HG03520 (cell line): ENCODE measurements at regions not wholly inside any gene's neighbourhood (a gene's known extent, or its start where the extent isn't known, plus 50 kb on each side); places are given as distances from the start of the nearest gene placed in this dataset.
"Not testable (repeated sequence)": the region's sequence is repeated elsewhere in the genome, so short reads cannot be mapped to it uniquely, and the experiment has no call there.

Experiments
- ATAC-seq: cut with Tn5 transposase; IDR thresholded peaks from one replicate; pipeline ENCODE4 v1.9.1; 2021; ENCODE audit warnings: mild to moderate bottlenecking, moderate library complexity; ENCODE audit not compliant: unreplicated experiment

GRCh38 chr2:176947754-176948153 is 264.8 kb upstream of the HNRNPA3 start:
- ATAC-seq: no peak

DNA sequence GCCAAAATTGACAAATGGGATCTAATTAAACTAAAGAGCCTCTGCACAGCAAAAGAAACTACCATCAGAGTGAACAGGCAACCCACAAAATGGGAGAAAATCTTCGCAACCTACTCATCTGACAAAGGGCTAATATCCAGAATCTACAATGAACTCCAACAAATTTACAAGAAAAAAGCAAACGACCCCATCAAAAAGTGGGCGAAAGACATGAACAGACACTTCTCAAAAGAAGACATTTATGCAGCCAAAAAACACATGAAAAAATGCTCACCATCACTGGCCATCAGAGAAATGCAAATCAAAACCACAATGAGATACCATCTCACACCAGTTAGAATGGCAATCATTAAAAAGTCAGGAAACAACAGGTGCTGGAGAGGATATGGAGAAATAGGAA is 261.4 kb upstream of the HNRNPA3 start:
- not testable (repeated sequence) for ATAC-seq

DNA sequence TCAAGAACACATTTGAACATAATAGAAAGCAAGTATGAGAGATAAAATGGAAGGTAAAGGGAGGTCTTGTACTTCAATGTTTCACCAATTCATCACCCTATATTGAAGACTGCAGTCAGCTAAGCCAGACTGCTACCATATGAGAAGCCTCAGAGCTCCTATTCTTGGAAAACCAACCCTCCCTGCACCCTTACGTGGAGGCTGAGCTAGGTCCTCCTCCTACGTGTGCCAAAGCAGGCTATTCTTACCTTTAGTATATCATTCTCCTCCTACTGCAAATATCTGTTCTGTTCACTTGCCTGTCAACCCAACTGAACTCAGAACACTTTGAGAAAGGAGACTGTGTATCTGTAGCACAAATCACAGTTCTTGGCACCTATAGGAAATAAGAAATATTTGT is 255.8 kb upstream of the HNRNPA3 start:
- no peak for ATAC-seq

GRCh38 chr2:176959614-176960013 is 253.0 kb upstream of the HNRNPA3 start:
- no peak for ATAC-seq

- no peak for ATAC-seq
Observed at GRCh38 chr2:176960061-176960460, 252.5 kb upstream of the HNRNPA3 start.

DNA sequence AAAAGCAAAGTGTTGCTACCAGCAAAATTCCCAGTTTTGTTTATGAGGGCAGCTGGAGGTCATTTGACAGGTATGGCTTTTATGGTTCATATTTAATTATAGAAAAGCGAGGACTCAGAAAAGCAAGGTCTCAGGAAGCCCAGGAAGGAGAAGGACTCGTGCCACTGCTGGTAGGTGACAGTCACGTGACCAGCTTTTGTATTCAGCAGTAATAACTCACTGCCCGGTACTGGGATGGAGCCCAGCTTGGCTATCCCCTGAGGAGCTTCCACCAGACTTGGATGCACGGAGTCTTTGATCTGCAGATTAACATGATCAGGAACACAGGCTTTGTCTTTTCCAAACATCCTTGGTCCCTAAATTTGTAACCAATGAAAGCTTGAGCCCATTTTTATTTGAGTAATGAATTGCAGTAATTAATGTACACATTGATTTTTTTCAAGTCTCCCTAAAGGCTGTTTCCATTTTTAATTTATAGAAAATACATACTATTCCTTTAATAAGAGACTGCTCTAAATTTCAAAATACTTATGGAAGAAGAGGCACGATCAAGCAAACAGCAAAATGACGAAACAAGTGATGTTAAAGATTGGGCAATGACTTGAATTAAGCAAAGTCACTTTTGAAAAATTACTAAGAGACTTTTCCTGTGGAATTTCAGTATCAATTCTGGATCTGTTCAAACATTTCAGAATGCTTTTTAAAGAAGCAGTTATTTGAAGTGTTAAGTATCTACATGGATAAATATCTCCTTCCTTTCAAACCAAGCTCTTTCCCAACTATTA is 251.7 kb upstream of the HNRNPA3 start:
- ATAC-seq: no peak

GRCh38 chr2:176961775-176962619 is 250.6 kb upstream of the HNRNPA3 start:
- no peak for ATAC-seq

- ATAC-seq: no peak
Observed at GRCh38 chr2:176963568-176964287, 248.9 kb upstream of the HNRNPA3 start.

DNA sequence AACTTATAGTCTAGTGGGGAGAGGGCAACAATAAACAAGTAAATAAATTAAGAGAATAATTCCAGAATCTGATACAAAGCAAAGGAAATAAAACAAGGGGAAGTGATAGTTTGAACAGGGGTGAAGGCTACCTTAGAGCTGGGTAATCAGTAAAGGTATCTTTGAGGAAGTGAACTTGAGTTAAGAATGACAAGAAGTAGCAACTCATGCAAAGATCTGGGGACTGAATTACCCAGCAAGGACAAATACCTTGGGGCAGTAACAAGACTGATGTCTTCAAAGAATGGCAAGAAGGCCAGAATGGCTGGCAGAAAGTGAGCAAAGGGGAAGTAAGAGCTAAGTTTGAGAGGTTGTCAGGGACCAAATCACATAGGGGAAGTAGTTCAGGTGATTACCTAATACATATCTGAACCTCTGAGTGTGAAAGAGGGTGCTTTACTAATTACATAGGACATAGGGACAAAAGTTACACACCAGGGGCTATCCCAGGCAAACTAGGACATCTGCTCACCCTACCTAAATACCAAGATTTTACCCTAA is 244.6 kb upstream of the HNRNPA3 start:
- ATAC-seq: no peak

GRCh38 chr2:176969642-176970359 is 242.8 kb upstream of the HNRNPA3 start:
- no peak for ATAC-seq

DNA sequence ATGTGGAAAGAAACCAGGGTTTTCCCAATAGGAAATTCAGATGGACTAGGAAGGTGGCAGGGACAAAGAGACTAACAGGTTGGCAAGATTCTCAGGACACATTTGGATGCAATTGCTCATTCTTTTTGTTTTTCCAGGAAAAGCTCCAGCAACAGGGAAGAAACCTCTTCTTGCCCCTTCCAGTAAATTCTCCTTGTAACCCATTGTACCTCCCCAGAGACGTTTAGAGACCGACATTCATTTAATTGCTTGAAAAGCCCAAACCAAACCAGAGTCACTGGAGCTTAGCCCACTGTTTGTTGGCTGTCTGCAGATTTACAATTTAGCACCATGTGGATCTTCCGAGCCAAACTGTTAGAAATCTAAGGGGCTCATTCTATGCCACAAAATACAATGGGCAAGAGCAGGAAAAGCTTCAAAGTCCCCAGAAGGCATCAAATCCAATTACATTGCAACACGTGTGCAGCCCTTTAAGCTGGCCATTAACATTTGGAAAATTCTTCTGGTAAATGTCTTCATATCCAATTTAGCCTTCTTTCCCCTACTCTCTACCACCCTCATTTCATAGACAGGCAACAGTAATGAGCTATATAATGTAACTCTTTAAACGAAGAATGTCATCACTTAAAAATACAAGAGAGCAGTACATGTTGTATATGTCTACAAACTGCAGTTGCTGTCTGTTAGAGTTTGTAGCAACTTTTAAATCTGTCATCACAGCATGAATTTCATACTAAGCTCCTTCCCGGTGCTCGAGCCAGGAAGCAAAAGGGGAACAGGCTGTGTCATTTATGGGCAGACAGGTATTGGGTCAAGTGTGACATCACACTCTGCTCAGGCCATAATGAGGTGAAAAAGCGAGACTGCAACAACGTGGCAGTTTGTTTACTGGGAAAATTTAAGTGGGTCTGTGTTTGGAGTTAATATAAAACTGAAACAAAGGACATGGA is 235.6 kb upstream of the HNRNPA3 start:
- no peak for ATAC-seq

DNA sequence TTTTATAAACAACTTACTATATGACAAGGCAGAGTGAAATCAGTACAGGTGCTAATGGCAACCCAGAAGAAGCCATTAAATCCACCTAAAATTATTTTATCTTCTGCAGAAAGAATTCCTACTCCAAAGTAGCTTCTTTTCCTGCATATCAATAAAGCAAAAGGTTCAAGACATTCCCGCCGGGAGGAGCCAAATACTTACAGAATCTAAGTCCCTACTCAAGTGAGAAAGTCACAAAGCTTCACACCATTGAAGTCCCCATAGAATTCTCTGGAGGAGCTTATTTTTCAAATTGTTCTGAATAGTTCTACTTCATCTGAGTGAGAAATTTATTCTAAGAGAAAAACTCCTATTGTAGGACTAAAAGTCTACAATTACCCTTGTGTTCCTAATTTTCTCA is 233.7 kb upstream of the HNRNPA3 start:
- no peak for ATAC-seq

- no peak for ATAC-seq
Observed at GRCh38 chr2:176979981-176980710, 232.4 kb upstream of the HNRNPA3 start.

DNA sequence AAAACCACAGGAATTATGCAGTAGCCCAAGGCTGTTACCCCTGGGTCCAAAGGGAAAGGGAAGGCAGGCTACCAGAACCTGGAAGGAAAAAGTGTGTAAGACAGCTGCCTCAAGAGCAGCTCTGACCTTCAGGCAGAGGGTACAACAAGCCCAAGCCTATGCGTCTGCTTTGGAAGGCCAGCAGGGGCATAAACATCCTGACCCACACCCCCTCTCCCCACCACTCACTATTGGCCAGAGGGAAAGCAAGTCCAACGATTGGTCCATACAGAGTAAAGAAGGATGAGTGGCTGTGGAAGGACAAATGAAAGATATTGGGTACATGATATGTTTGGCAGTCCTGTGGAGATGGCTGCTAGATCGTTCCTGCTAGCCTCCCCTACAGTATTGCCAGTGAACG is 227.6 kb upstream of the HNRNPA3 start:
- no peak for ATAC-seq

GRCh38 chr2:176985871-176986270 is 226.7 kb upstream of the HNRNPA3 start:
- ATAC-seq: no peak

GRCh38 chr2:176986487-176986886 is 226.1 kb upstream of the HNRNPA3 start:
- ATAC-seq: no peak

DNA sequence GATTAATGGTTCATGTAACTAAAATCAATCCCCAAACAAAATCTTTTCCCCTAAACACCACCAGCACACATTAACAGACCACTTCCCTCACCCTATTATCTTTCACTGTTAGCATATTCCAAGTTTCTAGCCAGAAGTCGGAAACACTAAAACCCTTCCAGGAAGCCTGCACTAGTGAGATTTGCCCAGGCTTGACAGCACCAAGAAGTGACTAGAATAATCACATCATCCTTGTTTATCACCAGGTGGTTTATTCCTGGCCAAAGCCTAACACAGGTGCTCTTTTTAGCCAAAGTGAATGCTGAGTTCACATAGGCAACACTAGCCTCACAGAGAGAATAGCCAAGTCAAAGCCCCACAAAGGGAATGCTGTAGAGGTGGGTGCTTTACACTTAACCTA is 221.2 kb upstream of the HNRNPA3 start:
- ATAC-seq: no peak

DNA sequence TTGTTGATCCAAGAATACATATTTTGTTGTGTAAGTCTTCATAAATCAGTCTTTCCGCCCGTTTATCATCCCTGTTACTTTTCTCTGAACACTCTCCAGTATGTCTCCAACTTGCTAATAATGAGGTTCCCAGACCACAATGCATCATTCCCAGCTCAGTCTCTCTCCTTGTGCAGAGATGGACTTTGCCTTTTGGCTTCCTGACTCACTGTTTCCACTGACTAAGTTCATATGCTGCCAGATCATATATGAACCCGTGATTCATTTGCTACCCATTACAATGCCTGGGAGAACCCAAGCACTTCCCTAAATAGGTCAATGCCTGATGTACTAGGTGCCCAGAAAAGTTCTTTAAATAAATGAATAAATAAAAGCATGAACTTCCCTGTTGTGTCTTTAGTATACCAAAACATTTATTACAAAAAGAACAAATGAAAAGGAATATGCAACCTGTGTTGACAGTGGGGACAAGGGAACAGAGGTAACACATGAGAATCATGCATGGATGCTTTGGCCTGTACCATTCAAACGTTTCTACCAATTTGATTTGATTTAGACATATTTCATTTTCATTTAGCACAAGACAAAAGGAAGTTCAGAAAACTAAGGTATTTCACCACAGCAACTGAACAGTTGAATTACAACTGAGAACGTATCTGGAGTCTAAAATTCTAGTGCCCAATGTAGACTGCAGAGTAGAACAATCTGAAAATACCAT is 215.4 kb upstream of the HNRNPA3 start:
- ATAC-seq: peak; percentile 44
